CD4-positive, alpha-beta T cell treated with Interleukin-1 beta for 1 hour (primary cell): ENCODE measurements at regions not wholly inside any gene's neighbourhood (a gene's known extent, or its start where the extent isn't known, plus 50 kb on each side); places are given as distances from the start of the nearest gene placed in this dataset.

Experiments
- DNase-seq, 2 donors: peaks; one replicate each; pipeline ENCODE4 v3.0.0-alpha.2; 2020 to 2022

- no peak for DNase-seq
These were observed 325.1 kb downstream of the RRAGC start for GRCh38 chr1:38534473-38534823.

GRCh38 chr1:38533772-38534472 lies 325.6 kb downstream of the RRAGC start:
- DNase-seq = no peak

GRCh38 chr1:38530957-38531356 lies 328.6 kb downstream of the RRAGC start:
- DNase-seq = no peak

GRCh38 chr1:38529946-38530345 lies 329.6 kb downstream of the RRAGC start:
- DNase-seq = no peak

- no peak for DNase-seq
These were observed 330.2 kb downstream of the RRAGC start for GRCh38 chr1:38529391-38529790.

- no peak for DNase-seq
These were observed 330.9 kb downstream of the RRAGC start for GRCh38 chr1:38528623-38529022.

- DNase-seq = peak; percentile 35 to 36
These were observed 332.1 kb downstream of the RRAGC start for GRCh38 chr1:38527373-38527966.

GRCh38 chr1:38526046-38526445 lies 333.5 kb downstream of the RRAGC start:
- DNase-seq = no peak

GRCh38 chr1:38525343-38526043 lies 334.1 kb downstream of the RRAGC start:
- DNase-seq = no peak

- no peak for DNase-seq
These were observed 335.4 kb downstream of the RRAGC start for GRCh38 chr1:38524025-38524641.

GRCh38 chr1:38523568-38523939 lies 336.0 kb downstream of the RRAGC start:
- no peak for DNase-seq

- no peak for DNase-seq
These were observed 336.5 kb downstream of the RRAGC start for GRCh38 chr1:38522915-38523567.

GRCh38 chr1:38516560-38516959 lies 343.0 kb downstream of the RRAGC start:
- DNase-seq = no peak

- DNase-seq = no peak
These were observed 346.8 kb downstream of the RRAGC start for GRCh38 chr1:38512789-38513188.

- DNase-seq = no peak
These were observed 347.4 kb downstream of the RRAGC start for GRCh38 chr1:38512024-38512767.

- no peak for DNase-seq
These were observed 351.3 kb downstream of the RRAGC start for GRCh38 chr1:38508232-38508631.

- DNase-seq = no peak
These were observed 352.0 kb downstream of the RRAGC start for GRCh38 chr1:38507563-38507962.

GRCh38 chr1:38505944-38506343 lies 353.6 kb downstream of the RRAGC start:
- DNase-seq = no peak

- no peak for DNase-seq
These were observed 356.8 kb downstream of the RRAGC start for GRCh38 chr1:38502758-38503157.

- no peak for DNase-seq
These were observed 358.7 kb downstream of the RRAGC start for GRCh38 chr1:38500891-38501290.

- no peak for DNase-seq
These were observed 359.2 kb downstream of the RRAGC start for GRCh38 chr1:38500352-38500751.

GRCh38 chr1:38498686-38499085 lies 360.9 kb downstream of the RRAGC start:
- no peak for DNase-seq
